Parathyroid adenoma (tissue), 2 donors: ENCODE measurements at regions not wholly inside any gene's neighbourhood (a gene's known extent, or its start where the extent isn't known, plus 50 kb on each side); places are given as distances from the start of the nearest gene placed in this dataset.

Source experiments
- H2AFZ ChIP-seq: fragments of 300-600 bp; sonication (generic); one replicate; pipeline ENCODE4 v1.7.0; 2017; ENCODE audit warnings: antibody characterized with exemption, mild to moderate bottlenecking
- H3K27ac ChIP-seq: fragments of 300-600 bp; sonication (generic); one replicate; pipeline ENCODE4 v1.7.0; 2017
- H3K27me3 ChIP-seq: fragments of 300-600 bp; sonication (generic); one replicate; pipeline ENCODE4 v1.7.0; 2017; ENCODE audit warnings: low read length; ENCODE audit not compliant: control insufficient read depth, insufficient read depth
- H3K36me3 ChIP-seq: fragments of 300-600 bp; sonication (generic); one replicate; pipeline ENCODE4 v1.7.0; 2017; ENCODE audit warnings: low read length; ENCODE audit not compliant: control insufficient read depth, insufficient read depth
- H3K4me1 ChIP-seq: fragments of 300-600 bp; sonication (generic); one replicate; pipeline ENCODE4 v1.7.0; 2017; ENCODE audit warnings: control low read depth
- H3K4me2 ChIP-seq: fragments of 300-600 bp; sonication (generic); one replicate; pipeline ENCODE4 v1.7.0; 2017; ENCODE audit warnings: low read length
- H3K4me3 ChIP-seq: fragments of 300-600 bp; sonication (generic); one replicate; pipeline ENCODE4 v1.7.0; 2017; ENCODE audit warnings: low read depth, low read length
- H3K79me2 ChIP-seq: fragments of 300-600 bp; sonication (generic); one replicate; pipeline ENCODE4 v1.7.0; 2017; ENCODE audit warnings: control low read depth
- H3K9ac ChIP-seq: fragments of 300-600 bp; sonication (generic); one replicate; pipeline ENCODE4 v1.7.0; 2017; ENCODE audit warnings: mild to moderate bottlenecking
- H3K9me3 ChIP-seq: fragments of 300-600 bp; sonication (generic); one replicate; pipeline ENCODE4 v1.7.0; 2017; ENCODE audit warnings: low read length; ENCODE audit not compliant: control insufficient read depth
- TF ChIP-seq, protein P1 (sequence below): fragments of 300-600 bp; sonication (generic); IDR thresholded peaks from one replicate; pipeline ENCODE4 v1.7.0; 2017; ENCODE audit warnings: antibody characterized with exemption, mild to moderate bottlenecking
- donor health status: primary hyperparathyroidism.

DNA sequence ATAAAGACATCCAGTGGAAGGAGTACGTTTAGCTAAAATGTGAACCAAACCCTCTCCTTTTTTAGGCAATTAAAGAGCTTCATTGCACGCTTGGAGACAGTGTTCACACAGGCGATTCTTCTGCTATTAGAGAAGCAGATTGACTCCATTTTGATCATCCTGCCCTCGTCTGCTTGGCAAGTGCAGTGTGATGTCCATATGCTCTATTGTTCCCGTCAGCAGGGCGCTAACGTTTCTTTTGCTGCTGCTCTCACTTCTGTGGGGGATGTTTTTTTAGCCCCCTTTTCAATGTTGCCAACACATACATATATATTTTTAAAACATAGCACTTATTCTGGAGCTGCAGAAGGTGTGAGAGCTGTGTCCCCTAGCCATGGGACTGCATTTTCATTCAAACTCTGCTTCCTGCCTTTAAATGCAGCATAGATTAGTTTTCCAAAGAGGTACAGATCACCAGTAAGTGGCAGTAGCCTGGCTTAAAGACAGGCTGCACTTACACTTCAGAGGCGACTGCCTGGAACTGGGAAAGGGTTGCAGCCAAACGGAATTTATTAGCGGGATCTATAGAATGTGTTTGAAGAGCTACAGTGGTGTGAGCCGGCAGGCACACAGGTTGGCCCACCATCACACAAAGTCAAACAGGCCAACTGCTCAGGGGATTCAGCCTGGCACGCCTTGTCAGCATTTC, 292.6 kb upstream of the DPH6 start:
- no peak overlapping the region for H3K4me2 ChIP-seq
- no peaks in the 10 kb centered on the region for H3K4me1 ChIP-seq
- H3K79me2 ChIP-seq = no peaks in the 10 kb centered on the region
- no peak overlapping the region for H2AFZ ChIP-seq
- no peak overlapping the region for H3K27ac ChIP-seq
- TF ChIP-seq, protein P1, sequence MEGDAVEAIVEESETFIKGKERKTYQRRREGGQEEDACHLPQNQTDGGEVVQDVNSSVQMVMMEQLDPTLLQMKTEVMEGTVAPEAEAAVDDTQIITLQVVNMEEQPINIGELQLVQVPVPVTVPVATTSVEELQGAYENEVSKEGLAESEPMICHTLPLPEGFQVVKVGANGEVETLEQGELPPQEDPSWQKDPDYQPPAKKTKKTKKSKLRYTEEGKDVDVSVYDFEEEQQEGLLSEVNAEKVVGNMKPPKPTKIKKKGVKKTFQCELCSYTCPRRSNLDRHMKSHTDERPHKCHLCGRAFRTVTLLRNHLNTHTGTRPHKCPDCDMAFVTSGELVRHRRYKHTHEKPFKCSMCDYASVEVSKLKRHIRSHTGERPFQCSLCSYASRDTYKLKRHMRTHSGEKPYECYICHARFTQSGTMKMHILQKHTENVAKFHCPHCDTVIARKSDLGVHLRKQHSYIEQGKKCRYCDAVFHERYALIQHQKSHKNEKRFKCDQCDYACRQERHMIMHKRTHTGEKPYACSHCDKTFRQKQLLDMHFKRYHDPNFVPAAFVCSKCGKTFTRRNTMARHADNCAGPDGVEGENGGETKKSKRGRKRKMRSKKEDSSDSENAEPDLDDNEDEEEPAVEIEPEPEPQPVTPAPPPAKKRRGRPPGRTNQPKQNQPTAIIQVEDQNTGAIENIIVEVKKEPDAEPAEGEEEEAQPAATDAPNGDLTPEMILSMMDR = no peak
- H3K9me3 ChIP-seq = no peaks in the 10 kb centered on the region
- no peak overlapping the region for H3K9ac ChIP-seq
- H3K27me3 ChIP-seq = no peaks in the 10 kb centered on the region
- H3K4me3 ChIP-seq = no peak overlapping the region
- H3K36me3 ChIP-seq = no peaks in the 10 kb centered on the region

DNA sequence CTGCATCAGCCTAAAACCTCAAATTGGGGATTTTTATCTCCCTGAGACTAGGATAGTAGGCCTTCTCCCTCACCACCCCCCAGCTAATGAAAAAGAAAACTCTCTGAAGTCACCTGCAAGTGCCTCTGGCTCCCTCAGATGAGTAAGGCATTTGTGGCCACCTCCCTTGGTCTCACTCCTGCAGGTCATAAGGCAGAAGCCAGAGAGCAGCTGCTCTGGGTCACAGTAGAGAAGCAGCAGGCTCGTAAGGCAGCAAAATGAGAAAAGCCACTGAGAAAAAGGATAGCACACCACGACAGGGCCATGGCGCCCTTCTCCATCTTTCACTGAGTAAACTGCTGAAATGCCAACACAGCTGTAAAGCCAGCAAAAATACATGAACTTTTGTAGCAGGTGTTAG, 296.7 kb upstream of the DPH6 start:
- no peak overlapping the region for H2AFZ ChIP-seq
- no peaks in the 10 kb centered on the region for H3K4me1 ChIP-seq
- H3K9ac ChIP-seq = no peak overlapping the region
- TF ChIP-seq, protein P1 = no peak
- no peak overlapping the region for H3K4me3 ChIP-seq
- H3K79me2 ChIP-seq = no peaks in the 10 kb centered on the region
- no peak overlapping the region for H3K27ac ChIP-seq
- H3K4me2 ChIP-seq = no peak overlapping the region
- H3K36me3 ChIP-seq = no peaks in the 10 kb centered on the region
- no peaks in the 10 kb centered on the region for H3K9me3 ChIP-seq
- no peaks in the 10 kb centered on the region for H3K27me3 ChIP-seq

DNA sequence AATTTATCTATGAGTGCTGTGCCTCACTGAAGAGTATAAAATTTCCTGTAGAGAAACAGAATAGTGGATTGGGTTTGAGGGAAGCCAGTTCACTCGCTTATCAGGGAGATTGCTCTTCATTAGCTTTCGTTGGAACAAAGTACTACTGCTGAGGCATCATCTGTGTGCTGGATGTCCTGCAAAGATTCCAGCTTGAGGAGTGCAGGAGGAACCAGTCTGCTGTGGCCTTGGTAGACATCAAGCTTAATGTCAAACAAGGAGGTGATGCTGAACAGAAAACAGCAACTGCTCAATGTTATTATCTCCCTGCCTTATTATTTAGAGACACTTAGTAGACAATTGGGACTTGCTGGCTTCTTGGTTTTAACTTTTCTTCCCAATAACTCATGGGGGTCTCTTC, 297.5 kb upstream of the DPH6 start:
- Histone ChIP-seq H3K9me3 (no peaks in the 10 kb centered on the region), H3K27me3 (no peaks in the 10 kb centered on the region), H3K4me3 (no peak overlapping the region), H3K79me2 (no peaks in the 10 kb centered on the region), H3K4me2 (no peak overlapping the region), H3K36me3 (no peaks in the 10 kb centered on the region), H3K9ac (no peak overlapping the region), H3K4me1 (no peaks in the 10 kb centered on the region), H3K27ac (no peak overlapping the region), H2AFZ (no peak overlapping the region)
- TF ChIP-seq, protein P1 = no peak

DNA sequence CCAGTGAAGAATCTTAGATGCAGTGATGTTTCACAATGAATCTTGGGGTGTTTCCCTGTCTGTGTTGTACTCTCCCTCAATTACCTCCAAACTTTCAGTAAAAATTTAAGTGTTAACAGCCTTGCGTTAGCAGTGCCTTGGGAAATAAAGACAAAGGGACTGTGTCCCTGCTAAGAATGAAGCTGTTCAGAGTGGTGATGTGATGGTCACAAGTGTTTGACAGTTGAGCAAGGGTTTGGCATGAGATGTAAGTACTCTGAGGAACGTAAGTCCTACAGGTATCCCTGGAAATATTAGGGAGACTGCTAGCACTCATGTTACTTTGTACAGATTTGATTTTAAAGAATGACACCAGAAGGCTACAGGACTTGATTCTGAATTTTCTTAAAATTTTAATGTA, 304.3 kb upstream of the DPH6 start:
- no peak overlapping the region for H2AFZ ChIP-seq
- H3K4me3 ChIP-seq = no peak overlapping the region
- no peaks in the 10 kb centered on the region for H3K79me2 ChIP-seq
- no peaks in the 10 kb centered on the region for H3K9me3 ChIP-seq
- no peaks in the 10 kb centered on the region for H3K27me3 ChIP-seq
- TF ChIP-seq, protein P1 = no peak
- H3K4me2 ChIP-seq = no peak overlapping the region
- H3K4me1 ChIP-seq = no peaks in the 10 kb centered on the region
- no peak overlapping the region for H3K9ac ChIP-seq
- H3K36me3 ChIP-seq = no peaks in the 10 kb centered on the region
- H3K27ac ChIP-seq = no peak overlapping the region

DNA sequence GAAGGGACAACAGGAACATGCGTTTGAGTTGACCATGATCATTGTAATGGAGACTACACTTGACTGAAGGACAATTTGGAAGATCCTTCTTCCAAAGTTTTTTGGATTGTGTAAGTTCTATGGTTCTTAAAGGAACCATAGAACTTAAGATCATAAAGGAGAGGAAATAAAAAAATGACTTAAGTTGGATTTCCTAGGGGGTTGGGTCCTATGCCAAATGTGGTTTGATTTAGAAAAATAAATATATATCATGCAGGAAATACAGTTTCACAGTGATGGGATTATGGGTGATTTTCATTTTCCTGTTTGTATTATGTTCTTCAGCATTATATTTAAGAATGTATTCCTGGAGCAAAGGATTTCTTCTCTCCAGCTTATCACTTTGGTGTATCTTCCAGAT, 305.5 kb upstream of the DPH6 start:
- H3K27ac ChIP-seq = no peak overlapping the region
- H3K9ac ChIP-seq = no peak overlapping the region
- H3K4me1 ChIP-seq = no peaks in the 10 kb centered on the region
- H3K9me3 ChIP-seq = no peaks in the 10 kb centered on the region
- H2AFZ ChIP-seq = no peak overlapping the region
- H3K36me3 ChIP-seq = no peaks in the 10 kb centered on the region
- no peaks in the 10 kb centered on the region for H3K79me2 ChIP-seq
- H3K27me3 ChIP-seq = no peaks in the 10 kb centered on the region
- TF ChIP-seq, protein P1 = no peak
- no peak overlapping the region for H3K4me3 ChIP-seq
- no peak overlapping the region for H3K4me2 ChIP-seq
